Right ventricle myocardium superior (tissue), 1 donor: ENCODE measurements at regions not wholly inside any gene's neighbourhood (a gene's known extent, or its start where the extent isn't known, plus 50 kb on each side); places are given as distances from the start of the nearest gene placed in this dataset.
"Not testable (repeated sequence)": the region's sequence is repeated elsewhere in the genome, so short reads cannot be mapped to it uniquely, and the experiment has no call there.

ENCODE experiments used
- ATAC-seq: fragments of 200-7000 bp; cut with Tn5 transposase; one replicate; pipeline ENCODE4 v1.9.1; 2020; ENCODE audit warnings: mild to moderate bottlenecking; ENCODE audit not compliant: poor library complexity
- DNase-seq: peaks from one replicate; pipeline ENCODE4 v3.0.0-alpha.2; 2020
- intact Hi-C: fragments of 100-400 bp; cut with DNase I; formaldehyde crosslinking; loops from one replicate; pipeline ENCODE4 v1.11.2; 2022
- donor health status: DM: no; HTN: yes; CAD: no; lungs with severe emphysema.

DNA sequence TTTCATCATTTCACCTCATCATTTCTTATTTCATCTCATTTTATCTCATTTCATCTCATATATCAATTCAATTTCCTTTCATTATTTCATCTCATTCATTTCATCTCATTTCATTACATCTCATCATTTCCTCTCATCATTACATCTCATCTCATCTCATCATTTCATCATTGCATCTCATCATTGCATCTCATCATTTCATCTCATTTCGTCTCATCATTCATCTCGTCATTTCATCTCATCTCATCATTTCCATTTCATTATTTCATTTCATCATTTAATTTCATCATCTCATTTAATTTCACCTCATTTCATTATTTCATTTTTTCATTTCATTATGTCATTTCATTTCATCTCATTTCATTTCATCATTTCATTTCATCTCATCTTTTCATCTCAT, 168.5 kb upstream of the FAM72C start:
- DNase-seq, ATAC-seq, intact Hi-C loops: not testable (repeated sequence)

DNA sequence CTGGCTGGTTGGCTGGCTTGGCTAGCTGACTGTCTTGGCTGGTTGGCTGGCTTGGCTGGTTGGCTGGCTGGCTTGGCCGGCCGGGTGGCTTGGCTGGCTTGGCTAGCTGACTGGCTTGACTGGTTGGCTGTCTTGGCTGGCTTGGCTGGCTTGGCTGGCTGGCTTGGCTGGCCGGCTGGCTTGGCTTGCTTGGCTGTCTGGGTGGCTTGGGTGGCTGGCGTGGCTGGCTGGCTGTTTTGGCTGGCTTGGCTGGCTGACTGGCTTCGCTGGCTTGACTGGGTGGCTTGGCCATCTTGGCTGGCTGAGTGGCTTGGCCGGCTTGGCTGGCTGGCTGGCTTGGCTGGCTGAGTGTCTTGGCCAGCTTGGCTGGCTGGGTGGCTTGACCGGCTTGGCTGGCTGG, 133.2 kb upstream of the FAM72C start:
- intact Hi-C loops, ATAC-seq: not testable (repeated sequence)
- peak; percentile 36 for DNase-seq

DNA sequence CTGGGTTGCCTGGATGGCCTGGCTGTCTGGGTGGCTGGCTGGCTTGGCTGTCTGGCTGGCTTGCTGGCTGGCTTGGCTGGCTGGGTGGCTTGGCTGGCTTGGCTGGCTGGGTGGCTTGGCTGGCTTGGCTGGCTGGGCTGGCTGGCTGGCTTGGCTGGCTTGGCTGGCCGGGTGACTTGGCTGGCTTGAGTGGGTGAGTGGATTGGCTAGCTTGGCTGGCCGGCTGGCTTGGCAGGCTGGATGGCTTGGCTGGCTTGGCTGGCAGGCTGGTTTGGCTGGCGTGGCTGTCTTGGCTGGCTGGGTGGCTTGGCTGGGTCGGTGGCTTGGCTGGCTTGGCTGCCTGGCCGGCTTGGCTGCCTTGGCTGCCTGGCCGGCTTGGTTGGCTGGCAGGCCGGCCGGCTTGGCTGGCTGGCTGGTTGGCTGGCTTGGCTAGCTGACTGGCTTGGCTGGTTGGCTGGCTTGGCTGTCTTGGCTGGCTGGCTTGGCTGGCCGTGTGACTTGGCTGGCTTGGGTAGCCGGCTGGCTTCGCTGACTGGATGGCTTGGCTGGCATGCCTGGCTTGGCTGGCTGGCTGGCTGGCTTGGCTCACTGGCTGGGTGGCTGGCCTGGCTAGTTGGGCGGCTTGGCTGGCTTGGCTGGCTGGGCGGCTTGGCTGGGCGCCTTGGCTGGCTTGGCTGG, 132.4 kb upstream of the FAM72C start:
- DNase-seq = peak; percentile 81
- ATAC-seq = peak; percentile 20

DNA sequence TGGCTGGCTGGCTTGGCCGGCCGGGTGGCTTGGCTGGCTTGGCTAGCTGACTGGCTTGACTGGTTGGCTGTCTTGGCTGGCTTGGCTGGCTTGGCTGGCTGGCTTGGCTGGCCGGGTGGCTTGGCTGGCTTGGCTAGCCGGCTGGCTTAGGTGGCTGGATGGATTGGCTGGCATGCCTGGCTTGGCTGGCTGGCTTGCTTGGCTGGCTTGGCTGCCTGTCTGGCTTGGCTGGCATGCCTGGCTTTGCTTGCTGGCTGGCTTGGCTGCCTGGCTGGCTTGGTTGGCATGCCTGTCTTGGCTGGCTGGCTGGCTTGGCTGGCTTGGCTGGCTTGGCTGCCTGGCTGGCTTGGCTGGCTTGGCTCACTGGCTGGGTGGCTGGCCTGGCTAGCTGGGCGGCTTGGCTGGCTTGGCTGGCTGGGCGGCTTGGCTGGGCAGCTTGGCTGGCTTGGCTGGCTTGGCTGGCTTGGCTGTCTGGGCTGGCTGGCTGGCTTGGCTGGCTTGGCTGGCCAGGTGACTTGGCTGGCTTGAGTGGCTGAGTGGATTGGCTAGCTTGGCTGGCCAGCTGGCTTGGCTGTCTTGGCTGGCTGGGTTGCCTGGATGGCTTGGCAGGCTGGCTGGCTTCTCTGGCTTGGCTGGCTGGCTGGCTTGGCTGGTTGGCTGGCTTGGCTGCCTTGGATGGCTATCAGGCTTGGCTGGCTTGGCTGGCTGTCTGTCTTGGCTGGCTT, 131.5 kb upstream of the FAM72C start:
- intact Hi-C loops, ATAC-seq: not testable (repeated sequence)
- DNase-seq = peak; percentile 80

More for the DNA sequence above, 132.4 kb upstream of the FAM72C start:
- intact Hi-C loops = not testable (repeated sequence)

DNA sequence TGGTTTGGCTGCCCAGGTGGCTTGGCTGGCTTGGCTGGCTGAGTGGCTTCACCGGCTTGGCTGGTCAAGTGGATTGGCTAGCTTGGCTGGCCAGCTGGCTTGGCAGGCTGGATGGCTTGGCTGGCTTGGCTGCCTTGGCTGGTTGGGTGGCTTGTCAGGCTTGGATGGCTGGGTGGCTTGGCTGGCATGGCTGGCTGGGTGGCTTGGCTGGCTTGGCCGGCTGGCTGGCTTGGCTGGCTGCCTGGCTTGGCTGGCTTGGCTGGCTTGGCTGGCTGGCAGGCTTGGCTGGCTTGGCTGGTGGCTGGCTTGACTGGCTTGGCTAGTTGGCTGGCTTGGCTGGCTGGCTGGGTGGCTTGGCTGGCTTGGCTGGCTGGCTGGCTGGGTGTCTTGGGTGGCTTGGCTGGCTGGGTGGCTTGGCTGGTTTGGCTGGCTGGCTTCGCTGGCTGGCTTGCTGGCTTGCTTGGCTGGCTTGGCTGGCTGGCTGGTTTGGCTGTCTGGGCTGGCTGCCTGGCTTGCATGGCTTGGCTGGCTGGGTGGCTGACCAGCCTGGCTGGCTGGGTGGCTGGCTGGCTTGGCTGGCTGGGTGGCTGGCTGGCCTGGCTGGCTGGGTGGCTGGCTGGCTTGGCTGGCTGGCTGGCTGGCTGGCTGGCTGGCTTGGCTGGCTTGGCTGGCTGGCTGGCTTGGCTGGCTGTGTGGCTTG, 130.4 kb upstream of the FAM72C start:
- peak; percentile 59 for DNase-seq
- intact Hi-C loops, ATAC-seq: not testable (repeated sequence)

DNA sequence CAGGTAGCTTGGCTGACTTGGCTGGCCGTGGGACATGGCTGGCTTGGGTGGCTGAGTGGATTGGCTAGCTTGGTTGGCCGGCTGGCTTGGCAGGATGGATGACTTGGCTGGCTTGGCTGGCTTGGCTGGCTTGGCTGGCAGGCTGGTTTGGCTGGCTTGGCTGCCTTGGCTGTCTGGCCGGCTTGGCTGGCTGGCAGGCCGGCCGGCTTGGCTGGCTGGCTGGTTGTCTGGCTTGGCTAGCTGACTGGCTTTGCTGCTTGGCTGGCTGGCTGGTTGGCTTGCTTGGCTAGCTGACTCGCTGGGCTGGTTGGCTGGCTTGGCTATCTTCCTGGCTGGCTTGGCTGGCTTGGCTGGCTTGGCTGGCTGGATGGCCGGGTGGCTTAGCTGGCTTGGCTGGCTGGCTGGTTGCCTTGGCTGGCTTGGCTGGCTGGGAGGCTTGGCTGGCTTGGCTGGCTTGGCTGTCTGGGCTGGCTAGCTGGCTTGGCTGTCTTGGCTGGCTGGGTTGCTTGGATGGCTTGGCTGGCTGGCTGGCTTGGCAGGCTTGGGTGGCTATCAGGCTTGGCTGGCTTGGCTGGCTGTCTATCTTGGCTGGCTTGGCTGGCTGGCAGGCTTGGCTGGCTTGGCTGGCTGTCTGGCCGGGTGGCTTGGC, 129.7 kb upstream of the FAM72C start:
- DNase-seq (peak; percentile 56), ATAC-seq (no peak)
- intact Hi-C loops = no loop called here

DNA sequence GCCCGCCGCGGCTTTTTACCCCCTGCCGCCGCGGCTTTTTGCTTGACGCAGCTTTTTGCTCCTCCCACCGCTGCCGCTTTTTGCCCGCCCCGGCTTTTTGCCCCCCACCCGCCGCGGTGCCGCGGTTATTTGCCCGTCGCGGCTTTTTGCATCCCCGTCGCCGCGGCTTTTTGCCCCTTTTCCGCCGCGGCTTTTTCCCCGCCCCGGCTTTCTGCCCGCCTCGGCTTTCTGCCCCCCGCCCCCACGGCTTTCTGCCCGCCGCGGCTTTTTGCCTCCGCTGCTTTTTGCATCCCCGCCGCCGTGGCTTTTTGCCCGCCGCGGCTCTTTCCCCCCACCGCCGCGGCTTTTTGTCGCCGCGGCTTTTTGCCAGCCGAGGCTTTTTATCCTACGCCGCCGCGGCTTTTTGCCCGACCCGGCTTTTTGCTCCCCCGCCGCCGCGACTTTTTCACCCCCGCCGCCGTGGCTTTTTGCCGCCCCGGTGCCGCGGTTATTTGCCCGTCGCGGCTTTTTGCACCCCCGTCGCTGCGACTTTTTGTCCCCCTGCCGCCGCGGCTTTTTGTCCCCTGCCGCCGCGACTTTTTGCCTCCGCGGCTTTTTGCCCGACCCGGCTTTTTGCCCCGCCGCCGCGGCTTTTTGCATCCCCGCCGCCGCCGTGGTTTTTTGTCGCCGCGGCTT, 105.5 kb upstream of the FAM72C start:
- intact Hi-C loops, ATAC-seq: not testable (repeated sequence)
- peak; percentile 53 for DNase-seq

DNA sequence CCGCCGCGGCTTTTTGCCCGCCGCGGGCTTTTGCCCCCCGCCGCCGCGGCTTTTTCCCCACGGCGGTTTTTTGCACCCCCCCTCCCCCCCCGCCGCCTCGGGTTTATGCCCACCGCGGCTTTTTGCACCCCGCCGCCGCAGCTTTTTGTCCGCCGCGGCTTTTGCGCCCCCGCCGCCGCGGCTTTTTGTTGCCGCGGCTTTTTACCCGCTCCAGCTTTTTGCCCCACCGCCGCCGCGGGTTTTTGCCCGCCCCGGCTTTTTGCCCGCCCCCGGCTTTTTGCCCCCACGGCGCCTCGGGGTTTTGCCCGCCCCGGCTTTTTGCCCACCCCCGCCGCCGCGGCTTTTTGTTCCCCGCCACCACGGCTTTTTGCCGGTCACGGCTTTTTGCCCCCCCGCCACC, 104.9 kb upstream of the FAM72C start:
- DNase-seq, ATAC-seq, intact Hi-C loops: not testable (repeated sequence)

DNA sequence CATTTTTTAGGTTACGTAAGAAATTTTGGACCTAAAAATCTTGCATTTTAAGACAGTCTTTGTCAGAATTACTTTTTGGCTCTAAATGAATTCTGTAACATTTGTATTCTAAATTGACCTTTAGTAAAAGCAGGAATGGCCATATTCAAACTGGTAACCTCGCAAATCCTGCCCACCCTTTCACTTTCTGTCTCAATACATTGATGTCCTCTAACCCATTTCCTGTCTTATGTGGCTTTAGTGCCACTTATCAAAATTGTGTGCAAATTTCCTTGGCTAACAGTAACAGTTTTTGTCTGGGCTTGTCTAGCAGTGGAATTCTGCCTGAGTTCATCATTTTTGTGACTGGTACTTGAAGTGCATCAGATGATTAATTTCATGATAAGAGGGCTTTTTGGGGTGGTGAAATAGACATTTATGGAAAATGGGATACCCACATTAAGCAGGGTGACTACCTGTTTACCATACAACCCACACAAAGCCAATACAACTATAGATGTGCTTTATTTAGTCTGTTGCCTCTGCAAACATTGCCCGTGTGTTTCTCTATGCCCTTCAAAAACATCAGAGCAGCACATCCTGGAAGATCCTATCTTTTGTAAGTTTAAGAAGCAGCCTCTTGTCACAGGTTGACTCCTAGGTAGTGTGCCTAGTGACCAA, 98.7 kb upstream of the FAM72C start:
- ATAC-seq, intact Hi-C loops, DNase-seq: not testable (repeated sequence)

DNA sequence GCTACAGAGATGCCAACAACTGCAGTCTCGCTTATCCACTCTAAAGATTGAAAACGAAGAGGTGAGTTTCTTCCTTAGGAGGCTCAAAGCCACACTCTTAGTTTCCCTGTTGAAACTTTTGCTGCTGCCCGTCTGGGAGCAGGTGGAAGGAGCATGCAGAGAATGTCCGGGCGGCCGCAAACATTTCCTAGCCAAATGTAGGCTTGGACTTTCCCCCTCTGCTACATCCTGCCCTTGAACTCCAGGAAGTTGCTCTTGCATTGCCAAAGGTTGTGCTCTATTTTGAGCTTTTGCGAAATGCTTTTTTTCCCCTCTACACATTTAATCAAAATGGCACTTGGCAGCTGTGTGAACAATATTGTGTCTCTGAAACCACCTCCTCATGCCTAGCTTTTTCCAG, 95.3 kb upstream of the FAM72C start:
- peak; percentile 12 for ATAC-seq
- intact Hi-C loops, DNase-seq: not testable (repeated sequence)

DNA sequence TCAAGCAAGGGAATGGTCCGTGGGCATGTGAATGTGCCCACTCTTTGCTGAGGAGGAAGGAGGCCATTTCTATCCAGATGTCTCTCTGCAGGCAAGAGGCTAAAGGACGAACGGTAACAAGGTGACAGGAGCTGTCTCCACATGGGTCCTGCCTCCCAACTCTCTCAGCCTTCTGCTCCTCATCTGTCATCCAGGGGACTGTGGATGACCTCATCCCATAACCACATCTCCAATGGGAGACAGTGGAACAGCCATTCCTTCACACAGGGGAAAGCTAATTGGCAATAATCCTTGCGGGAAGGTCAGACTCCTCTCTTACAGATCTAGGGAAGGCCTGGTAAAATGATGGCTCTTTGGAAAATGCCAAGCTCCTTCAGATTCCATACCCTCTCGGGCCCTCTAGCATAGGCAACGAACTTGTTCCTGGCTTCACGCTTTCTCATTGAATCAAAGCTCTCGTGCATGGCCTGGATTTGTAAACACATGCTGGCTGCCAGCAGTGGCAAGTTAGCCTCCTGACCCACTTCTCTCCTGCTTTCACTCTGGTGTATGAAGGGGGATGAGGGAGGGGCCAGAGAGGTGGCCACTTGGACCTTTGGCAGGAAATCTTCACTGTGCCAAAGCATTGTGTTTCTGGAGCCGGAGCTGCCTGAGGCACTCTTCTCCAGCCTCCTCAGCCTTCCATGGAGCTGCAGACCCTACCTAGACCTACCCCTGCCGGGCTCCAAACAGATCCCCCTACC, 94.5 kb upstream of the FAM72C start:
- peak; percentile 40 for ATAC-seq

DNA sequence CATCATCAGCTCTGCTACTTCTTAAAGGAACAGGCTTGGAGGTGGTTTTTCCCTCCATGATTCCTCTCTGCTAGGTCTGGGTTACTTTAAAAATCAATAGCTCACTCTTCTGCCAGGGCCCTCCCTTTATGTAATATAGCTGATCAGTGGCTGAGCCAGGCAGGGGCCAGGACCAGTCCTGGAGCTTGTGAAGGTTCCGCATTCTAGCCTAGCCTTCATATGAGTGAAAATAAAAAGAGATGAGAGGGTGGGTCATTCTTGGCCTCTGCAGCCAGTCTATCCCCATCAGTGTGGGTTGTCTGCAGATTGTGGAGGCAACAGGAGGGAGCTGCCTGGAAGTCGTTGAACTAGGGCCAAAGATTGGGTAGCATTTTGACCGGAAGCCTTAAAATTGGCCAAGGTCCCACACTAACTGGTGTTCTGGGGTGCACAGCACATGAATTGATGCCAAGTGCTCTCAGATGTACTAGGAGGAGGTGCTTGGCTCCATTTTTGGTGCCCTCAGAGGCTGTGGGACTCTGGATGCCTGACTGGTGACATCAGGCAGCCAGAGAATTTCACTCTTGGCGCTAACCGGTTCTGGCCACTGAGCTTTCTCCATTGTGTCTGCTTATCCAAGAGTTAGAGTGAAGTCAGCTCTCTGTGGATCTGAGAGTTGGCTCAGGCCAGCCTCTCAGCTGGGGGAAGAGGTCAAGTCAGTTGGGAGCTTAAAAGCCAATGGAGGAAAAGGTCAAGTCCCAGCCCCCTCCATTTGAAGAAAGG, 93.7 kb upstream of the FAM72C start:
- ATAC-seq = peak; percentile 97
- intact Hi-C loops, DNase-seq: not testable (repeated sequence)

More for the DNA sequence above, 94.5 kb upstream of the FAM72C start:
- intact Hi-C loops, DNase-seq: not testable (repeated sequence)

DNA sequence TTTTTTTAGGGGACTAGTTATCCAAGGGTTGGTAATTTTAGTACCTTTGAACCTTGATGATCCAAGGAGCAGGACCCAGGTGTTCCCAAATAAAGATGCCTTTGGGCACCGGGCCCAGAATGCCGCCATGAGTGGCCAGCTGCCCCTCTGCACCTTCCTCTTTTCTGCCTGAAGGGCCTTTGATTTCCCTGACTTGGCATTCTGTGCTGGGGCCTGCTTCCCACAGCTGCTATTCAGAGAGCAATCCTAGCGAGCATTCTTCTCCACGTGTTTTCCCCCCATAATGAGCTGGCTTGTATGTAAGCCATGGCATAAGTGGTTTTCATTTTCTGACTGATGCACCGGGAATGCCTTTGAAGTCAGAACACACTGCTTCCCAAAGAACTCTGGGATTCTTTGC, 77.6 kb upstream of the FAM72C start:
- intact Hi-C loops = not testable (repeated sequence)
- ATAC-seq = peak; percentile 76

DNA sequence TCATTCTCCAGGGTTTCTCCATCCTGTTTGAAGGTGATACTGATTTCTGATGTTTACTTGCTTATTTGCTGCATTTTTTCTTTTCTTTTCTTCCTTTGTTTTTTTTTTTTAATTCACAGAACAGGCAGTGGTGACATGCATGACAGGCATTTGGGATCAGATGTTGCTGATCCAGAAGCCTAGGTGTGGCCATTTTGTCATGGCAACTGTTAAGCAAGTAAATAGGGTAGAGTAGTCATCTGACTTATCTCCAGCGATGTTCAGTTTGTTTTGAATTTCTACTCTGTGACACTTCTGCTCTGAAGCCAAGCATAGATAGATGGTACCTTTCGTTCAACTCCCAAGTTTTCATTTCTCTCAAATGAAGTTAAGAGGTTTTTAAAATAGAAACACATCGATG, 74.9 kb upstream of the FAM72C start:
- DNase-seq, ATAC-seq, intact Hi-C loops: not testable (repeated sequence)

More for the DNA sequence above, 77.6 kb upstream of the FAM72C start:
- DNase-seq = not testable (repeated sequence)

DNA sequence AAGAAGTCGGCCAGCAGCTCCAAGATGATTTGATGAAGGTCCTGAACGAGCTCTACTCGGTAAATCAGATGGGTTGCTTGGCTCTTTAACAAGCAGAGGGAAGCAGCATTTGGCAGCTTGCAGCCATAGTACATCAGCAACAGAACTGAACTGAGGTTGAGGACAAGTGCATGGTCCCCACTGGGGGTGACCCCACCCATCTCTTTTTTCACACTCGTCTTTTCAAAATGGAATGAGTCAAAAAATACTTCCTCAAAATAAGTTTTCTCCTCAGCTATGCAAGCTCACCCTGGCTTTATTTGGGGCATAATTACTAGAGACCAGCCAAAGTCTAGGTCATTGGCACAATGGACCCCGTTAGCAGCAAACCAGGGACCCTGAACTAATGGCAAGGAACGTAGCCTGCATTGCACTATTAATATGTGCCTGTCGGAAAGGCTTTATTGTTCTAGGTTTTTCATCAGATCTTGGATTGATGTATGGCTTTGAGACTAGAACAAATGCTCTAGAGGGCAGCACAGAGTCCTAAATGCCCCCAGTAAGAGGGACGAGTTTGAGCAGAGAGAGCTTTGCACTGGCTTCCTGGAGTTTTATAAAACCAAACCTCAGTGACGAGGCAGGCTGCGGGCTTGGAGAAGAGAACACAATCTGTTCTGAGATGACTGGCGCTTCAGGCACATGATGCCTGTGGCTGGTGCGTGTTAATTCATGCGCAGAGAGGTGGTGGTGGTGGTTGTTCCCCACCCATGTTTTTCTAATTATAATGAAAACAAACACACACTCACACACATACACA, 74.2 kb upstream of the FAM72C start:
- DNase-seq = peak; percentile 24
- intact Hi-C loops = not testable (repeated sequence)
- ATAC-seq = peak; percentile 38

DNA sequence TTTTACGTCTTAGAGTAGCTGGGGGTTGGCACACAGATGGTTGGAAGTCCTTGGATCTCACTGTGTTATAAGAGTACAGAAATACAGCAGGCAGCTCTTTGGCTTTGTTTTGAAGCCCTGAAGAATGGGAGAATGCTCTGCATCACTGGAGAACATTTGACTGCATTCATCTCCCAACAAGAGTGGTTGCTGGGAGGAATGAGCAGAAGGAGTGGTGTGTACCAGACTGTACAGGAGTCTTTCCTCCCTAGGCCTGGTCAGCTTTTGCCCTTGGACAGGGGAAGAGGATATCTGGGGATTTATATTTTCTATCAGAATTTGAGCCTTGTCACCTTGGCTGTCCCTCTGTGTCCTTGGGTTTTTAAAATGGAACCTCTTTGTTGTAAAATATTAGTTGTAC, 70.5 kb upstream of the FAM72C start:
- ATAC-seq, DNase-seq, intact Hi-C loops: not testable (repeated sequence)
